Activated CD4-positive, alpha-beta T cell treated with anti-CD3 and anti-CD28 coated beads, Interleukin-2, amount 10 ng/mL, durations not matched to agents 7 days and 5 days (primary cell): ENCODE measurements at regions not wholly inside any gene's neighbourhood (a gene's known extent, or its start where the extent isn't known, plus 50 kb on each side); places are given as distances from the start of the nearest gene placed in this dataset.
A peak's percentile ranks its signal among the peaks of the same experiment; 100 is the strongest.

Experiments used
- CTCF ChIA-PET: fragments of 350-600 bp; sonication (Branson Sonifier 250); formaldehyde crosslinking; loops from one replicate; lab custom pipeline; 2021; ENCODE audit warnings: antibody characterized with exemption; lab: Charles Lee
- POLR2A ChIA-PET: fragments of 350-600 bp; sonication (Branson Sonifier 250); formaldehyde crosslinking; loops from one replicate; lab custom pipeline; 2021; ENCODE audit warnings: antibody characterized with exemption; lab: Charles Lee
- DNase-seq: peaks from one replicate; pipeline ENCODE4 v3.0.0-alpha.2; 2020
- H3K27ac Mint-ChIP-seq: one replicate; pipeline ENCODE4 v1.8.0; 2021; ENCODE audit warnings: mild to moderate bottlenecking, moderate library complexity, mixed read lengths
- H3K27me3 Mint-ChIP-seq: one replicate; pipeline ENCODE4 v1.8.0; 2021; ENCODE audit warnings: mixed read lengths
- H3K36me3 Mint-ChIP-seq: one replicate; pipeline ENCODE4 v1.8.0; 2021; ENCODE audit warnings: low read depth, mixed read lengths
- H3K4me1 Mint-ChIP-seq: one replicate; pipeline ENCODE4 v1.8.0; 2021; ENCODE audit warnings: mixed read lengths
- H3K4me3 Mint-ChIP-seq: one replicate; pipeline ENCODE4 v1.8.0; 2021; ENCODE audit warnings: mild to moderate bottlenecking, moderate library complexity, mixed read lengths
- H3K9me3 Mint-ChIP-seq: one replicate; pipeline ENCODE4 v1.8.0; 2021; ENCODE audit warnings: mixed read lengths

GRCh38 chr1:59041646-59042277 is 255.1 kb upstream of the FGGY start:
- H3K27ac Mint-ChIP-seq = no peak overlapping the region
- H3K9me3 Mint-ChIP-seq = no peaks in the 10 kb centered on the region
- CTCF ChIA-PET = interaction anchor here (0.8 to 1.1 kb wide), 4 partner anchors 9 to 207 kb away, joined by 3 to 4 read pairs (median 3); no protein-coding TSS in a partner anchor
- peaks cover 1% of the 10 kb centered on the region for H3K27me3 Mint-ChIP-seq
- POLR2A ChIA-PET = no interaction called here
- H3K4me1 Mint-ChIP-seq = peaks cover 29% of the 10 kb centered on the region
- no peak for DNase-seq
- no peak overlapping the region for H3K4me3 Mint-ChIP-seq
- H3K36me3 Mint-ChIP-seq = peaks cover 11% of the 10 kb centered on the region

- no peak overlapping the region for H3K4me3 Mint-ChIP-seq
- no peak for DNase-seq
- ChIA-PET CTCF (interaction anchor here (0.7 to 3.4 kb wide), 3 partner anchors 10 to 405 kb away, joined by 3 to 14 read pairs (median 3); no protein-coding TSS in a partner anchor), POLR2A (no interaction called here)
- H3K9me3 Mint-ChIP-seq = no peaks in the 10 kb centered on the region
- peaks cover 39% of the 10 kb centered on the region for H3K4me1 Mint-ChIP-seq
- H3K36me3 Mint-ChIP-seq = peaks cover 13% of the 10 kb centered on the region
- no peaks in the 10 kb centered on the region for H3K27me3 Mint-ChIP-seq
- H3K27ac Mint-ChIP-seq = no peak overlapping the region
Measured at GRCh38 chr1:59043796-59044195, 253.1 kb upstream of the FGGY start.

GRCh38 chr1:59044535-59045121 is 252.3 kb upstream of the FGGY start:
- peak overlapping the region; percentile 72 for H3K27ac Mint-ChIP-seq
- no peak overlapping the region for H3K4me3 Mint-ChIP-seq
- H3K4me1 Mint-ChIP-seq = peaks cover 42% of the 10 kb centered on the region
- ChIA-PET CTCF (interaction anchor here (1.2 to 3.4 kb wide), 2 partner anchors 9 to 404 kb away, joined by 3 to 14 read pairs; no protein-coding TSS in a partner anchor), POLR2A (no interaction called here)
- H3K36me3 Mint-ChIP-seq = peaks cover 14% of the 10 kb centered on the region
- H3K9me3 Mint-ChIP-seq = peaks cover 3% of the 10 kb centered on the region
- DNase-seq = no peak
- H3K27me3 Mint-ChIP-seq = no peaks in the 10 kb centered on the region

GRCh38 chr1:59045137-59045536 is 251.8 kb upstream of the FGGY start:
- no peak overlapping the region for H3K4me3 Mint-ChIP-seq
- H3K4me1 Mint-ChIP-seq = peaks cover 42% of the 10 kb centered on the region
- peak overlapping the region; percentile 72 for H3K27ac Mint-ChIP-seq
- peaks cover 3% of the 10 kb centered on the region for H3K9me3 Mint-ChIP-seq
- H3K36me3 Mint-ChIP-seq = peaks cover 14% of the 10 kb centered on the region
- POLR2A ChIA-PET = no interaction called here
- no peaks in the 10 kb centered on the region for H3K27me3 Mint-ChIP-seq
- CTCF ChIA-PET = interaction anchor here (1.5 to 3.4 kb wide), 4 partner anchors 9 to 142 kb away, joined by 3 to 14 read pairs (median 5); no protein-coding TSS in a partner anchor
- no peak for DNase-seq

GRCh38 chr1:59045636-59046035 is 251.3 kb upstream of the FGGY start:
- peak overlapping the region; percentile 72 for H3K27ac Mint-ChIP-seq
- H3K4me3 Mint-ChIP-seq = no peak overlapping the region
- peaks cover 14% of the 10 kb centered on the region for H3K36me3 Mint-ChIP-seq
- no peak for DNase-seq
- ChIA-PET CTCF (interaction anchor here (1.1 to 3.4 kb wide), 7 partner anchors 8 to 143 kb away, joined by 3 to 14 read pairs (median 4); no protein-coding TSS in a partner anchor), POLR2A (no interaction called here)
- H3K9me3 Mint-ChIP-seq = peaks cover 3% of the 10 kb centered on the region
- H3K4me1 Mint-ChIP-seq = peaks cover 42% of the 10 kb centered on the region
- H3K27me3 Mint-ChIP-seq = no peaks in the 10 kb centered on the region

GRCh38 chr1:59046134-59046533 is 250.8 kb upstream of the FGGY start:
- peaks cover 3% of the 10 kb centered on the region for H3K9me3 Mint-ChIP-seq
- CTCF ChIA-PET = interaction anchor here (1.0 to 3.4 kb wide), 10 partner anchors 8 to 143 kb away, joined by 3 to 14 read pairs (median 4); no protein-coding TSS in a partner anchor
- POLR2A ChIA-PET = no interaction called here
- no peak for DNase-seq
- peak overlapping the region; percentile 71 for H3K27ac Mint-ChIP-seq
- H3K4me1 Mint-ChIP-seq = peaks cover 42% of the 10 kb centered on the region
- no peak overlapping the region for H3K4me3 Mint-ChIP-seq
- H3K36me3 Mint-ChIP-seq = peaks cover 14% of the 10 kb centered on the region
- no peaks in the 10 kb centered on the region for H3K27me3 Mint-ChIP-seq

GRCh38 chr1:59046730-59047157 is 250.2 kb upstream of the FGGY start:
- CTCF ChIA-PET = interaction anchor here (1.0 to 2.3 kb wide), 9 partner anchors 10 to 144 kb away, joined by 3 to 5 read pairs (median 4); no protein-coding TSS in a partner anchor
- H3K27me3 Mint-ChIP-seq = no peaks in the 10 kb centered on the region
- peaks cover 39% of the 10 kb centered on the region for H3K4me1 Mint-ChIP-seq
- H3K9me3 Mint-ChIP-seq = peaks cover 3% of the 10 kb centered on the region
- H3K4me3 Mint-ChIP-seq = no peak overlapping the region
- H3K27ac Mint-ChIP-seq = peak overlapping the region; percentile 94
- peak; percentile 63 for DNase-seq
- POLR2A ChIA-PET = interaction anchor here (0.6 kb wide), 1 partner anchor 16 kb away, joined by 3 read pairs; no protein-coding TSS in a partner anchor
- H3K36me3 Mint-ChIP-seq = peaks cover 14% of the 10 kb centered on the region

- H3K36me3 Mint-ChIP-seq = peaks cover 4% of the 10 kb centered on the region
- H3K4me1 Mint-ChIP-seq = peaks cover 20% of the 10 kb centered on the region
- H3K27me3 Mint-ChIP-seq = no peaks in the 10 kb centered on the region
- DNase-seq = no peak
- no peak overlapping the region for H3K4me3 Mint-ChIP-seq
- H3K9me3 Mint-ChIP-seq = peaks cover 3% of the 10 kb centered on the region
- ChIA-PET POLR2A (no interaction called here), CTCF (interaction anchor here (0.6 kb wide), 1 partner anchor 53 kb away, joined by 4 read pairs; no protein-coding TSS in a partner anchor)
- H3K27ac Mint-ChIP-seq = no peak overlapping the region
Measured at GRCh38 chr1:59051007-59051406, 245.9 kb upstream of the FGGY start.

- DNase-seq = peak; percentile 17
- H3K27me3 Mint-ChIP-seq = no peaks in the 10 kb centered on the region
- H3K36me3 Mint-ChIP-seq = peaks cover 2% of the 10 kb centered on the region
- ChIA-PET CTCF (interaction anchor here (1.0 to 2.8 kb wide), 4 partner anchors 8 to 336 kb away, joined by 3 to 14 read pairs (median 5); no protein-coding TSS in a partner anchor), POLR2A (no interaction called here)
- H3K9me3 Mint-ChIP-seq = peaks cover 3% of the 10 kb centered on the region
- peaks cover 8% of the 10 kb centered on the region for H3K4me1 Mint-ChIP-seq
- no peak overlapping the region for H3K4me3 Mint-ChIP-seq
- H3K27ac Mint-ChIP-seq = no peak overlapping the region
Measured at GRCh38 chr1:59052166-59052590, 244.7 kb upstream of the FGGY start.

GRCh38 chr1:59054172-59054571 is 242.7 kb upstream of the FGGY start:
- DNase-seq = no peak
- no peak overlapping the region for H3K27ac Mint-ChIP-seq
- ChIA-PET CTCF (interaction anchor here (0.7 to 2.8 kb wide), 4 partner anchors 10 to 16 kb away, joined by 3 to 14 read pairs (median 4); no protein-coding TSS in a partner anchor), POLR2A (no interaction called here)
- peaks cover 2% of the 10 kb centered on the region for H3K9me3 Mint-ChIP-seq
- no peak overlapping the region for H3K4me3 Mint-ChIP-seq
- H3K27me3 Mint-ChIP-seq = peaks cover 2% of the 10 kb centered on the region
- no peaks in the 10 kb centered on the region for H3K36me3 Mint-ChIP-seq
- peaks cover under 1% of the 10 kb centered on the region for H3K4me1 Mint-ChIP-seq

- DNase-seq = no peak
- Mint-ChIP-seq H3K4me3 (no peak overlapping the region), H3K27ac (no peak overlapping the region), H3K4me1 (peaks cover 3% of the 10 kb centered on the region), H3K27me3 (peaks cover 2% of the 10 kb centered on the region), H3K9me3 (no peaks in the 10 kb centered on the region), H3K36me3 (peaks cover 2% of the 10 kb centered on the region)
- CTCF ChIA-PET = interaction anchor here (0.5 to 0.8 kb wide), 2 partner anchors 17 to 258 kb away, joined by 4 read pairs; no protein-coding TSS in a partner anchor
- POLR2A ChIA-PET = no interaction called here
Measured at GRCh38 chr1:59055908-59056719, 240.8 kb upstream of the FGGY start.

GRCh38 chr1:59057211-59057694 is 239.6 kb upstream of the FGGY start:
- Mint-ChIP-seq H3K27me3 (peaks cover 2% of the 10 kb centered on the region), H3K4me3 (no peak overlapping the region), H3K36me3 (peaks cover 2% of the 10 kb centered on the region), H3K9me3 (no peaks in the 10 kb centered on the region), H3K4me1 (peaks cover 12% of the 10 kb centered on the region), H3K27ac (no peak overlapping the region)
- POLR2A ChIA-PET = no interaction called here
- DNase-seq = no peak
- CTCF ChIA-PET = interaction anchor here (0.6 kb wide), 1 partner anchor 14 kb away, joined by 3 read pairs; no protein-coding TSS in a partner anchor
